ENCODE measurements at regions not wholly inside any gene's neighbourhood (a gene's known extent, or its start where the extent isn't known, plus 50 kb on each side); places are given as distances from the start of the nearest gene placed in this dataset.
A peak's percentile ranks its signal among the peaks of the same experiment; 100 is the strongest.

GRCh38 chr2:186060744-186061440 is 322.3 kb downstream of the FSIP2 start:
- intact Hi-C loops (cut with micrococcal nuclease): no loop called here
- ATAC-seq (no peak), DNase-seq (no peak)

GRCh38 chr2:186064507-186064906 is 325.9 kb downstream of the FSIP2 start:
- no peak for ATAC-seq
- intact Hi-C loops (cut with micrococcal nuclease): no loop called here
- DNase-seq: no peak

GRCh38 chr2:186065491-186065890 is 326.9 kb downstream of the FSIP2 start:
- DNase-seq: no peak
- intact Hi-C loops (cut with micrococcal nuclease): no loop called here
- ATAC-seq: no peak

- intact Hi-C loops (cut with micrococcal nuclease): no loop called here
- DNase-seq: peak; percentile 56
Measured at GRCh38 chr2:186068139-186068801, 329.7 kb downstream of the FSIP2 start.

GRCh38 chr2:186069676-186070075 is 331.1 kb downstream of the FSIP2 start:
- intact Hi-C loops (cut with micrococcal nuclease): no loop called here
- no peak for DNase-seq
- no peak for ATAC-seq

More at GRCh38 chr2:186068139-186068801, 329.7 kb downstream of the FSIP2 start:
- peak; percentile 97 for ATAC-seq

GRCh38 chr2:186085226-186085625 is 346.6 kb downstream of the FSIP2 start:
- intact Hi-C loops (cut with micrococcal nuclease): no loop called here
- ATAC-seq (no peak), DNase-seq (no peak)

- ATAC-seq (no peak), DNase-seq (no peak)
- intact Hi-C loops (cut with micrococcal nuclease): no loop called here
Measured at GRCh38 chr2:186093174-186093573, 354.6 kb downstream of the FSIP2 start.

- ATAC-seq (no peak), DNase-seq (no peak)
- intact Hi-C loops (cut with micrococcal nuclease): no loop called here
Measured at GRCh38 chr2:186098821-186099220, 360.2 kb downstream of the FSIP2 start.

GRCh38 chr2:186099826-186100225 is 361.2 kb downstream of the FSIP2 start:
- intact Hi-C loops (cut with micrococcal nuclease): no loop called here
- DNase-seq: no peak
- ATAC-seq: no peak

GRCh38 chr2:186100636-186101035 is 362.0 kb downstream of the FSIP2 start:
- intact Hi-C loops (cut with micrococcal nuclease): no loop called here
- DNase-seq (no peak), ATAC-seq (no peak)

GRCh38 chr2:186101616-186102015 is 363.0 kb downstream of the FSIP2 start:
- intact Hi-C loops (cut with micrococcal nuclease): no loop called here
- ATAC-seq (peak; percentile 95), DNase-seq (no peak)

- intact Hi-C loops (cut with micrococcal nuclease): no loop called here
- DNase-seq (no peak), ATAC-seq (no peak)
Measured at GRCh38 chr2:186103276-186103675, 364.7 kb downstream of the FSIP2 start.

GRCh38 chr2:186105016-186105724 is 366.6 kb downstream of the FSIP2 start:
- intact Hi-C loops (cut with micrococcal nuclease): no loop called here
- ATAC-seq (no peak), DNase-seq (no peak)

GRCh38 chr2:186108470-186108869 is 369.9 kb downstream of the FSIP2 start:
- ATAC-seq (no peak), DNase-seq (no peak)
- intact Hi-C loops (cut with micrococcal nuclease): no loop called here

GRCh38 chr2:186113284-186113683 is 372.8 kb upstream of the ZC3H15 start:
- no peak for ATAC-seq
- DNase-seq: no peak
- intact Hi-C loops (cut with micrococcal nuclease): no loop called here

- intact Hi-C loops (cut with micrococcal nuclease): no loop called here
- ATAC-seq (no peak), DNase-seq (no peak)
Measured at GRCh38 chr2:186125156-186125555, 360.9 kb upstream of the ZC3H15 start.

GRCh38 chr2:186125625-186126024 is 360.4 kb upstream of the ZC3H15 start:
- ATAC-seq: no peak
- DNase-seq: no peak
- intact Hi-C loops (cut with micrococcal nuclease): no loop called here

GRCh38 chr2:186126181-186126580 is 359.9 kb upstream of the ZC3H15 start:
- DNase-seq: no peak
- peak; percentile 66 for ATAC-seq
- intact Hi-C loops (cut with micrococcal nuclease): no loop called here

GRCh38 chr2:186129767-186130581 is 356.1 kb upstream of the ZC3H15 start:
- intact Hi-C loops (cut with micrococcal nuclease): no loop called here
- DNase-seq: no peak
- no peak for ATAC-seq
